ENCODE measurements at regions not wholly inside any gene's neighbourhood (a gene's known extent, or its start where the extent isn't known, plus 50 kb on each side); places are given as distances from the start of the nearest gene placed in this dataset.
"Not testable (repeated sequence)": the region's sequence is repeated elsewhere in the genome, so short reads cannot be mapped to it uniquely, and the experiment has no call there.

GRCh38 chr5:102624405-102624804 lies 125.6 kb upstream of the SLCO6A1 start:
- Mint-ChIP-seq H3K4me1 (no peaks in the 10 kb centered on the region), H3K36me3 (ENCODE audit: low read depth) (no peaks in the 10 kb centered on the region), H3K4me3 (no peak overlapping the region), H3K27ac (no peak overlapping the region), H3K27me3 (peaks cover 26% of the 10 kb centered on the region)
- H3K9me3 ChIP-seq (ENCODE audit: control insufficient read depth, low read length, poor library complexity, severe bottlenecking), result no peaks in the 10 kb centered on the region
- ATAC-seq (no peak), DNase-seq (no peak)

GRCh38 chr5:102625468-102625867 lies 126.7 kb upstream of the SLCO6A1 start:
- no peaks in the 10 kb centered on the region for H3K4me1 Mint-ChIP-seq
- peaks cover 25% of the 10 kb centered on the region for H3K27me3 Mint-ChIP-seq
- no peaks in the 10 kb centered on the region for H3K9me3 ChIP-seq (ENCODE audit: control insufficient read depth, low read length, poor library complexity, severe bottlenecking)
- H3K36me3 Mint-ChIP-seq (ENCODE audit: low read depth), result no peaks in the 10 kb centered on the region
- DNase-seq (no peak), ATAC-seq (no peak)
- H3K4me3 Mint-ChIP-seq, result no peak overlapping the region
- no peak overlapping the region for H3K27ac Mint-ChIP-seq

- no peak overlapping the region for H3K4me3 Mint-ChIP-seq
- H3K4me1 Mint-ChIP-seq, result no peaks in the 10 kb centered on the region
- H3K27me3 Mint-ChIP-seq, result peaks cover 25% of the 10 kb centered on the region
- H3K9me3 ChIP-seq (ENCODE audit: control insufficient read depth, low read length, poor library complexity, severe bottlenecking), result no peaks in the 10 kb centered on the region
- H3K27ac Mint-ChIP-seq, result no peak overlapping the region
- H3K36me3 Mint-ChIP-seq (ENCODE audit: low read depth), result no peaks in the 10 kb centered on the region
- no peak for ATAC-seq
- no peak for DNase-seq
These were observed 127.1 kb upstream of the SLCO6A1 start for GRCh38 chr5:102625928-102626327.

- no peaks in the 10 kb centered on the region for H3K9me3 ChIP-seq (ENCODE audit: control insufficient read depth, low read length, poor library complexity, severe bottlenecking)
- Mint-ChIP-seq H3K4me1 (no peaks in the 10 kb centered on the region), H3K27ac (no peak overlapping the region), H3K36me3 (ENCODE audit: low read depth) (no peaks in the 10 kb centered on the region), H3K4me3 (no peak overlapping the region), H3K27me3 (peaks cover 25% of the 10 kb centered on the region)
- ATAC-seq, result no peak
- no peak for DNase-seq
These were observed 127.8 kb upstream of the PAM start for GRCh38 chr5:102627315-102627714.

- no peaks in the 10 kb centered on the region for H3K4me1 Mint-ChIP-seq
- no peak for ATAC-seq
- no peaks in the 10 kb centered on the region for H3K9me3 ChIP-seq (ENCODE audit: control insufficient read depth, low read length, poor library complexity, severe bottlenecking)
- no peaks in the 10 kb centered on the region for H3K36me3 Mint-ChIP-seq (ENCODE audit: low read depth)
- H3K4me3 Mint-ChIP-seq, result no peak overlapping the region
- H3K27ac Mint-ChIP-seq, result no peak overlapping the region
- DNase-seq, result no peak
- H3K27me3 Mint-ChIP-seq, result peaks cover 31% of the 10 kb centered on the region
These were observed 126.5 kb upstream of the PAM start for GRCh38 chr5:102628441-102629175.

- peaks cover 22% of the 10 kb centered on the region for H3K27me3 Mint-ChIP-seq
- H3K36me3 Mint-ChIP-seq (ENCODE audit: low read depth), result no peaks in the 10 kb centered on the region
- DNase-seq (no peak), ATAC-seq (no peak)
- no peak overlapping the region for H3K27ac Mint-ChIP-seq
- H3K9me3 ChIP-seq (ENCODE audit: control insufficient read depth, low read length, poor library complexity, severe bottlenecking), result no peaks in the 10 kb centered on the region
- H3K4me1 Mint-ChIP-seq, result no peaks in the 10 kb centered on the region
- no peak overlapping the region for H3K4me3 Mint-ChIP-seq
These were observed 125.1 kb upstream of the PAM start for GRCh38 chr5:102629827-102630605.

GRCh38 chr5:102635399-102635798 lies 119.7 kb upstream of the PAM start:
- not testable (repeated sequence) for H3K4me3 Mint-ChIP-seq; ATAC-seq; H3K9me3 ChIP-seq (ENCODE audit: control insufficient read depth, low read length, poor library complexity, severe bottlenecking); H3K36me3 Mint-ChIP-seq (ENCODE audit: low read depth); DNase-seq; H3K27me3 Mint-ChIP-seq; H3K27ac Mint-ChIP-seq; H3K4me1 Mint-ChIP-seq

- Mint-ChIP-seq H3K4me1 (no peaks in the 10 kb centered on the region), H3K27ac (no peak overlapping the region), H3K4me3 (no peak overlapping the region), H3K27me3 (peaks cover 5% of the 10 kb centered on the region), H3K36me3 (ENCODE audit: low read depth) (no peaks in the 10 kb centered on the region)
- H3K9me3 ChIP-seq (ENCODE audit: control insufficient read depth, low read length, poor library complexity, severe bottlenecking), result no peaks in the 10 kb centered on the region
- DNase-seq, result no peak
- ATAC-seq, result no peak
These were observed 116.8 kb upstream of the PAM start for GRCh38 chr5:102638316-102638715.

GRCh38 chr5:102638912-102639652 lies 116.0 kb upstream of the PAM start:
- Mint-ChIP-seq H3K36me3 (ENCODE audit: low read depth) (no peaks in the 10 kb centered on the region), H3K4me1 (no peaks in the 10 kb centered on the region)

GRCh38 chr5:102649731-102650130 lies 105.4 kb upstream of the PAM start:
- Mint-ChIP-seq H3K27me3 (peaks cover 14% of the 10 kb centered on the region), H3K27ac (no peak overlapping the region), H3K4me1 (no peaks in the 10 kb centered on the region), H3K4me3 (no peak overlapping the region), H3K36me3 (ENCODE audit: low read depth) (no peaks in the 10 kb centered on the region)
- DNase-seq, result no peak
- H3K9me3 ChIP-seq (ENCODE audit: control insufficient read depth, low read length, poor library complexity, severe bottlenecking), result no peaks in the 10 kb centered on the region
- ATAC-seq, result no peak

More at GRCh38 chr5:102638912-102639652, 116.0 kb upstream of the PAM start:
- ATAC-seq (no peak), DNase-seq (no peak)
- Mint-ChIP-seq H3K4me3 (no peak overlapping the region), H3K27me3 (peaks cover 5% of the 10 kb centered on the region), H3K27ac (no peak overlapping the region)
- H3K9me3 ChIP-seq (ENCODE audit: control insufficient read depth, low read length, poor library complexity, severe bottlenecking), result no peaks in the 10 kb centered on the region

- no peak overlapping the region for H3K27ac Mint-ChIP-seq
- DNase-seq, result no peak
- H3K4me3 Mint-ChIP-seq, result no peak overlapping the region
- H3K27me3 Mint-ChIP-seq, result peaks cover 22% of the 10 kb centered on the region
- no peaks in the 10 kb centered on the region for H3K4me1 Mint-ChIP-seq
- no peaks in the 10 kb centered on the region for H3K9me3 ChIP-seq (ENCODE audit: control insufficient read depth, low read length, poor library complexity, severe bottlenecking)
- ATAC-seq, result no peak
- H3K36me3 Mint-ChIP-seq (ENCODE audit: low read depth), result no peaks in the 10 kb centered on the region
These were observed 103.6 kb upstream of the PAM start for GRCh38 chr5:102651466-102651865.

- Mint-ChIP-seq H3K4me3 (no peak overlapping the region), H3K27ac (no peak overlapping the region), H3K27me3 (peaks cover 31% of the 10 kb centered on the region), H3K36me3 (ENCODE audit: low read depth) (no peaks in the 10 kb centered on the region), H3K4me1 (no peaks in the 10 kb centered on the region)
- no peak for ATAC-seq
- no peaks in the 10 kb centered on the region for H3K9me3 ChIP-seq (ENCODE audit: control insufficient read depth, low read length, poor library complexity, severe bottlenecking)
- no peak for DNase-seq
These were observed 100.4 kb upstream of the PAM start for GRCh38 chr5:102654559-102655349.

- no peaks in the 10 kb centered on the region for H3K36me3 Mint-ChIP-seq (ENCODE audit: low read depth)
- H3K4me3 Mint-ChIP-seq, result no peak overlapping the region
- H3K4me1 Mint-ChIP-seq, result no peaks in the 10 kb centered on the region
- H3K27ac Mint-ChIP-seq, result no peak overlapping the region
- H3K27me3 Mint-ChIP-seq, result peaks cover 22% of the 10 kb centered on the region
- ATAC-seq (no peak), DNase-seq (no peak)
- H3K9me3 ChIP-seq (ENCODE audit: control insufficient read depth, low read length, poor library complexity, severe bottlenecking), result no peaks in the 10 kb centered on the region
These were observed 96.0 kb upstream of the PAM start for GRCh38 chr5:102659151-102659550.

All from T-helper 17 cell (primary cell).